Small intestine (tissue), 7 donors: ENCODE measurements at regions not wholly inside any gene's neighbourhood (a gene's known extent, or its start where the extent isn't known, plus 50 kb on each side); places are given as distances from the start of the nearest gene placed in this dataset.

Experiments
- DNase-seq, 2 donors: peaks; one replicate each; pipeline versions ENCODE4 v3.0.0 to v3.0.0-alpha.2; 2013
- FAIRE-seq: peaks from 2 replicates; lab custom pipeline; 2012; peaks lifted over from hg19 to GRCh38; lab: Jason Lieb, UNC
- H3K27ac ChIP-seq, 3 donors: one replicate each; pipeline ENCODE4 v1.5.1; 2013; ENCODE audit warnings: low read length in 2 of 3, mild to moderate bottlenecking in 2 of 3, control low read depth in 1 of 3, inconsistent platforms in 1 of 3, low read depth in 1 of 3, moderate library complexity in 1 of 3
- H3K27me3 ChIP-seq, 3 donors: one replicate each; pipeline ENCODE4 v1.6.1; 2013; ENCODE audit warnings: low read length in 3 of 3, inconsistent platforms in 1 of 3; ENCODE audit not compliant: control insufficient read depth in 3 of 3, insufficient read depth in 3 of 3
- H3K36me3 ChIP-seq, 3 donors: one replicate each; pipeline ENCODE4 v1.6.1; 2013; ENCODE audit warnings: low read length in 3 of 3, inconsistent platforms in 1 of 3, low read depth in 1 of 3, mild to moderate bottlenecking in 1 of 3, moderate library complexity in 1 of 3; ENCODE audit not compliant: control insufficient read depth in 3 of 3, insufficient read depth in 2 of 3
- H3K4me1 ChIP-seq, 3 donors: one replicate each; pipeline ENCODE4 v1.6.1; 2013; ENCODE audit warnings: low read length in 2 of 3, inconsistent platforms in 1 of 3, low read depth in 1 of 3, mild to moderate bottlenecking in 1 of 3, moderate library complexity in 1 of 3; ENCODE audit not compliant: control insufficient read depth in 3 of 3, insufficient read depth in 2 of 3
- H3K4me3 ChIP-seq, 3 donors: one replicate each; pipeline ENCODE4 v1.5.1; 2013; ENCODE audit warnings: low read length in 3 of 3, control low read depth in 1 of 3, inconsistent platforms in 1 of 3, low read depth in 1 of 3, mild to moderate bottlenecking in 1 of 3, moderate library complexity in 1 of 3
- H3K9me3 ChIP-seq, 2 donors: one replicate each; pipeline ENCODE4 v1.6.1; 2013; ENCODE audit warnings: low read depth in 1 of 2, low read length in 1 of 2; ENCODE audit not compliant: control insufficient read depth in 2 of 2, insufficient read depth in 1 of 2
- WGBS, 3 donors: extraction: QIAGEN DNeasy Blood & Tissue Kit; methylation state at CpG; one replicate each; pipeline ENCODE4 v1.1.7; 2013; 5-methylcytosine and 5-hydroxymethylcytosine counted together
- donor health status: healthy with polysubstance abuse.
- donor health status: control.
- donor health status: control.
- donor health status: Bipolar disorder and iron deficiency.
- donor health status: healthy.

GRCh38 chr13:36520111-36520510 lies 87.8 kb downstream of the CCNA1 start:
- no peak overlapping the region for H3K27ac ChIP-seq
- no peak for DNase-seq
- no peak overlapping the region for H3K4me3 ChIP-seq
- H3K9me3 ChIP-seq, result no peaks in the 10 kb centered on the region
- H3K36me3 ChIP-seq, result no peaks in the 10 kb centered on the region
- no peak for FAIRE-seq
- no peaks in the 10 kb centered on the region for H3K4me1 ChIP-seq
- 65 to 73% (median 67%) methylated on average over 2 of the region's 2 CpGs for WGBS, 3 donors
- H3K27me3 ChIP-seq, result no peaks in the 10 kb centered on the region

- H3K36me3 ChIP-seq, result no peaks in the 10 kb centered on the region
- no peak overlapping the region for H3K4me3 ChIP-seq
- no peaks in the 10 kb centered on the region for H3K27me3 ChIP-seq
- H3K4me1 ChIP-seq, result no peaks in the 10 kb centered on the region
- 42 to 57% (median 43%) methylated on average over 1 of the region's 1 CpG for WGBS, 3 donors
- no peak overlapping the region for H3K27ac ChIP-seq
- H3K9me3 ChIP-seq, result peaks cover 0 to 6% of the 10 kb centered on the region in 2 donors
- FAIRE-seq (no peak), DNase-seq (no peak)
These were observed 94.6 kb downstream of the CCNA1 start for GRCh38 chr13:36526897-36527296.

DNA sequence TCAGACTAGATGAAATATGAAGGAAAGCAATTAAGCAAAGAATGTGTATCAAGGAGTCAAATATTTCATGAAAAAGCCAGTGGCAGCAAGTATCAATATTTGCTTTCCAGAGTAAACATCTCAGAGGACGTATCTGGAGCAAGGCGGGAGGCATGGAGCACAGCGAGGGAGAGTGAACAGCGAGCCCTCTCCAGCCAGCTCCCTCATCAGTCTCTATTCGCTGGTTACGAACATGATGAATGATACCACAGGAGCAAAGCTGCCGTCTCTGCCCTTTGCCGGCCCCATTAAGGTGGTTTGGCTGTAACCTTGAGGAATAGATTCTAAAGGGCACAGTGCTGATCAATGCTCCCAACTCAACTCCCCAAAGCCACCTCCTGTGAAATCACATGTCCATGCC lies 95.8 kb downstream of the CCNA1 start:
- Histone ChIP-seq H3K4me3 (no peak overlapping the region), H3K27me3 (no peaks in the 10 kb centered on the region), H3K36me3 (no peaks in the 10 kb centered on the region), H3K4me1 (no peaks in the 10 kb centered on the region), H3K27ac (no peak overlapping the region), H3K9me3 (peaks cover 0 to 6% of the 10 kb centered on the region in 2 donors)
- no peak for FAIRE-seq
- WGBS, 3 donors, result 22 to 46% (median 42%) methylated on average over 8 of the region's 8 CpGs
- no peak for DNase-seq

GRCh38 chr13:36530050-36530789 lies 97.9 kb downstream of the CCNA1 start:
- H3K27ac ChIP-seq, result no peak overlapping the region

DNA sequence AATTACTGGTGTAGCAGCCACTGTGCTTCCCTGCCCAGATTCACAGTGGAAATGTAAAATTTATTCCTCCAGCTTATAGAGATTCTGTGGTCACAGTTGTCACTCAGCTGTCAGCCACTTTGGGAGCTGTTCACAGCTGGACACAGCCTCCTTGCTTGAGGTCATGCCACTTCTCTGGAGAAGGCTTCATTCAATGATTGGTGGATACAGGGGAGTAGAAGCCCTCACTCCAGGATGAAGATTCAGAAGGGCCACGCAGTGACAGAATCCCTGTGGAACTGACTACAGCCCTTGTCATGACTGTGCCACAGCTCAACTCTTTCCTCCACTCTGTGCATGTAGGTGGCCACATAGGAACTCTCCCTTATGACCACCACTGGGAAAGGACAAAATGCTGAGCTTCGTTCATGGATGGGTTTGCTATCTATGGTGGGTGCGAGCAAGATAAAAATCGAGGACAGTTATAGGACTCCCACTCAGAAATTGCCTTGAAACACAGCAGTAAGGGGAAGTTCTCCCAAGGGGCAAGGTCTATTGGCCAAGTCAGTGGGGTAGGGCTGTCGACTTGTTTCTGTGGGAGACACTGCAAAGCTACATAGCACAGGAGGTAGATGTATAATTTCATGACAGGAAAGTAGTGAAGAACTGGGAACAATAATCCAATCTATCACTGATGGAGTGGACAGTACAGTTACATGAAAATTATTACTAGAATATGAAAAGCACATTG lies 98.7 kb downstream of the CCNA1 start:
- Histone ChIP-seq H3K27ac (no peak overlapping the region), H3K4me3 (no peak overlapping the region), H3K4me1 (no peaks in the 10 kb centered on the region), H3K9me3 (peaks cover 0 to 2% of the 10 kb centered on the region in 2 donors), H3K36me3 (no peaks in the 10 kb centered on the region), H3K27me3 (peaks cover 0 to 2% (median 0%) of the 10 kb centered on the region in 3 donors)
- WGBS, 3 donors, result 69 to 77% (median 75%) methylated on average over 5 of the region's 5 CpGs
- no peak for DNase-seq
- FAIRE-seq, result no peak

More at GRCh38 chr13:36530050-36530789, 97.9 kb downstream of the CCNA1 start:
- DNase-seq, result peak in 1 of 2 donors; percentile 0
- no peaks in the 10 kb centered on the region for H3K36me3 ChIP-seq
- peaks cover 0 to 6% of the 10 kb centered on the region in 2 donors for H3K9me3 ChIP-seq
- 27 to 34% (median 33%) methylated on average over 4 of the region's 4 CpGs for WGBS, 3 donors
- no peaks in the 10 kb centered on the region for H3K4me1 ChIP-seq
- no peak overlapping the region for H3K4me3 ChIP-seq
- no peak for FAIRE-seq
- H3K27me3 ChIP-seq, result peaks cover 0 to 2% (median 0%) of the 10 kb centered on the region in 3 donors

DNA sequence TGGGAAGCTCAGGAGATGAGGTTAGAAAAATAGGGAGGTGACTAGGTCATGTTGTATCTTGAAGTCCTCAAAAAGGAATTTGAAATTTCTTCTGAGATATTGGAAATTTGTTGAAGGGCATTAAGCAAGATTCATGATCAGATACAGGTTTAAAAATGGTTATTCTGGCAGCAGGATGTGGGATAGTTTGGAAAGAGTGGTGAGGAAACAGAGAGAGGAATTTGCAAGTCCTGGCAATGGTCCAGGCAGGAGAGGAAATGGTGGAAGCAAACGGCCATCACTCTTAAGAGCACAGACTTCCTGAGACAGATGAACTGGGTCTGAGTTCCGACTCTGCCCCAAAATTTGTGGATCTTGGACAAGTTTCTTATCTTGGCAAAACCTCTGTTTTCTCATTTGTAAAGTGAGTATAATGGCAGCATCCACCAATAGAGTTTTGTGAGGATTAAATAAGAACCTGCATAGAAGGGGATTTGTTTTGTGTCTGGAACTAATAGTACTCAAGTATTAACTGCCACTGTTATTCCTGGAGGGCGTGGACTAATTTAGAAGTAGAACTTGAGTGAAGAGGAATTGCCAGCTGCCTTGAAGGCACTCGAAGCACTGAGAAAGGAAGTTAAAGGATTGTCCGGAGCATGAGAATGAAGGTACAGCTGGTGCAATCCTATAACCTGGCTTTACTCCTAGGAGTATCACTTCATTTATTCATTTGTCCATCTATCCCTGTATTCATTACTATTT lies 99.6 kb downstream of the CCNA1 start:
- no peak for FAIRE-seq
- peaks cover 0 to 2% (median 0%) of the 10 kb centered on the region in 3 donors for H3K27me3 ChIP-seq
- H3K4me1 ChIP-seq, result no peaks in the 10 kb centered on the region
- H3K27ac ChIP-seq, result no peak overlapping the region
- no peak overlapping the region for H3K4me3 ChIP-seq
- DNase-seq, result no peak
- no peaks in the 10 kb centered on the region for H3K9me3 ChIP-seq
- H3K36me3 ChIP-seq, result no peaks in the 10 kb centered on the region
- 42 to 58% (median 56%) methylated on average over 5 of the region's 5 CpGs for WGBS, 3 donors

GRCh38 chr13:36533806-36534205 lies 101.5 kb downstream of the CCNA1 start:
- H3K36me3 ChIP-seq, result no peaks in the 10 kb centered on the region
- H3K27ac ChIP-seq, result no peak overlapping the region
- H3K4me1 ChIP-seq, result no peaks in the 10 kb centered on the region
- no peak for FAIRE-seq
- H3K4me3 ChIP-seq, result no peak overlapping the region
- peaks cover 0 to 2% (median 0%) of the 10 kb centered on the region in 3 donors for H3K27me3 ChIP-seq
- 47 to 73% (median 61%) methylated on average over 2 of the region's 2 CpGs for WGBS, 3 donors
- no peaks in the 10 kb centered on the region for H3K9me3 ChIP-seq
- DNase-seq, result no peak

DNA sequence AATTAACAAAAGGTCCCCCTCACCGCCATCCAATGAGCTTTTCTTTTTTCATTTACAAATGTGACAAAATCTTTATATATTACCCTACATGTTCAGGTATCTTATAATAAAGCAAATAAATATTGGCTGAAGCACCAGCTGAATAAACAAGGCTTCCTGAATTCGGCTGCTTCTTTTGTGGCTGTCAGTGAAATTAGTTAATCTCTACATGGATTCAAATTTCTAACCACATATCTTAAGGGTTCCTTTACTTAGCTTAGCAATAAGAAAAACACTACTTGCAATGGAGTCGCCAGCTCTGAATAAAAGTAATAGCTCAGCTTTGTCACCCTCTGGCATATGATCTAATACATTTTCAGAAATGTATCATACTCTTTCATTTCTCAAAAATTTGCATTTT lies 104.3 kb downstream of the CCNA1 start:
- Histone ChIP-seq H3K9me3 (peaks cover 0 to 8% of the 10 kb centered on the region in 2 donors), H3K4me1 (no peaks in the 10 kb centered on the region), H3K36me3 (no peaks in the 10 kb centered on the region), H3K27me3 (peaks cover 0 to 2% (median 0%) of the 10 kb centered on the region in 3 donors), H3K4me3 (no peak overlapping the region), H3K27ac (no peak overlapping the region)
- WGBS, 3 donors, result 67 to 74% (median 74%) methylated on average over 3 of the region's 3 CpGs
- FAIRE-seq (no peak), DNase-seq (no peak)
